IMR-90 (cell line): ENCODE measurements at regions not wholly inside any gene's neighbourhood (a gene's known extent, or its start where the extent isn't known, plus 50 kb on each side); places are given as distances from the start of the nearest gene placed in this dataset.

ENCODE experiments used
- ATAC-seq: fragments of 200-7000 bp; cut with Tn5 transposase; 2 replicates; pipeline ENCODE4 v1.9.1; 2020; ENCODE audit warnings: low read depth, mild to moderate bottlenecking, moderate library complexity
- BruUV-seq: library from RNA; stranded (reverse); fragments of 400-500 nt; replicated peaks from 2 replicates; lab custom pipeline; 2021; lab: Mats Ljungman, UMichigan
- CTCF ChIA-PET: fragments of 300-600 bp; formaldehyde crosslinking; extraction: SDS; loops from one replicate; lab custom pipeline; 2021; ENCODE audit warnings: antibody characterized with exemption; lab: Yijun Ruan, JAX
- POLR2A ChIA-PET: fragments of 300-600 bp; sonication (Branson Sonifier 250); formaldehyde crosslinking; loops from one replicate; lab custom pipeline; 2022; ENCODE audit warnings: antibody characterized with exemption; ENCODE audit not compliant: unreplicated experiment; lab: Charles Lee
- DNase-seq: peaks from one replicate; pipeline ENCODE4 v3.0.0; 2013
- H2AFZ ChIP-seq: replicated peaks from 2 replicates; pipeline ENCODE3; 2013; ENCODE audit warnings: low read length, mild to moderate bottlenecking; ENCODE audit not compliant: poor library complexity
- H2AK5ac ChIP-seq: 2 replicates; pipeline ENCODE4 v1.6.1; 2013; ENCODE audit warnings: low read depth, low read length, inconsistent platforms
- H2AK9ac ChIP-seq: replicated peaks from 2 replicates; pipeline ENCODE3; 2013; ENCODE audit warnings: mild to moderate bottlenecking, low read depth, low read length, moderate library complexity; ENCODE audit not compliant: poor library complexity
- H2BK120ac ChIP-seq: 2 replicates; pipeline ENCODE4 v1.6.1; 2013; ENCODE audit warnings: low read depth, low read length, inconsistent platforms
- H2BK15ac ChIP-seq: 3 replicates; pipeline ENCODE4 v1.6.1; 2013; ENCODE audit warnings: low read depth, low read length, inconsistent platforms
- H2BK20ac ChIP-seq: 2 replicates; pipeline ENCODE4 v1.6.1; 2013; ENCODE audit warnings: low read depth, mild to moderate bottlenecking, inconsistent platforms, low read length, moderate library complexity
- H2BK5ac ChIP-seq: 2 replicates; pipeline ENCODE4 v1.6.1; 2013; ENCODE audit warnings: mild to moderate bottlenecking, low read depth, low read length, inconsistent platforms; ENCODE audit not compliant: poor library complexity, severe bottlenecking
- H3K14ac ChIP-seq: replicated peaks from 2 replicates; pipeline ENCODE4 v1.6.1; 2013; ENCODE audit warnings: low read depth, low read length, inconsistent platforms
- H3K18ac ChIP-seq: 2 replicates; pipeline ENCODE4 v1.6.1; 2013; ENCODE audit warnings: low read depth, low read length, control low read depth
- H3K23ac ChIP-seq: 2 replicates; pipeline ENCODE4 v1.6.1; 2013; ENCODE audit warnings: low read depth, low read length, inconsistent platforms
- H3K27ac ChIP-seq: 2 replicates; pipeline ENCODE4 v1.5.1; 2013; ENCODE audit warnings: mild to moderate bottlenecking, control low read depth, low read length; ENCODE audit not compliant: insufficient read depth
- H3K27me3 ChIP-seq: 2 replicates; pipeline ENCODE4 v1.6.1; 2013; ENCODE audit warnings: low read length; ENCODE audit not compliant: control insufficient read depth, insufficient read depth
- H3K36me3 ChIP-seq: 2 replicates; pipeline ENCODE4 v1.6.1; 2013; ENCODE audit warnings: low read length, mixed read lengths; ENCODE audit not compliant: control insufficient read depth, insufficient read depth
- H3K4ac ChIP-seq: 2 replicates; pipeline ENCODE4 v1.6.1; 2013; ENCODE audit warnings: low read depth, low read length, inconsistent platforms
- H3K4me1 ChIP-seq: 2 replicates; pipeline ENCODE4 v1.6.1; 2013; ENCODE audit warnings: low read length, mixed read lengths; ENCODE audit not compliant: control insufficient read depth, insufficient read depth
- H3K4me2 ChIP-seq: 2 replicates; pipeline ENCODE4 v1.6.1; 2013; ENCODE audit warnings: low read depth, mild to moderate bottlenecking, control low read depth, low read length, moderate library complexity
- H3K4me3 ChIP-seq: 2 replicates; pipeline ENCODE4 v1.5.1; 2013; ENCODE audit warnings: low read depth, mild to moderate bottlenecking, control low read depth, low read length, moderate library complexity; ENCODE audit not compliant: insufficient read depth
- H3K56ac ChIP-seq: 2 replicates; pipeline ENCODE4 v1.6.1; 2013; ENCODE audit warnings: low read length, inconsistent platforms; ENCODE audit not compliant: insufficient read depth; ENCODE audit errors: extremely low read depth
- H3K79me1 ChIP-seq, 2 experiments: 2 replicates each; pipeline ENCODE4 v1.6.1; 2013; ENCODE audit warnings: low read length in 2 of 2, inconsistent platforms in 1 of 2, low read depth in 1 of 2
- H3K9ac ChIP-seq: 2 replicates; pipeline ENCODE4 v1.6.1; 2013; ENCODE audit warnings: low read depth, low read length, control low read depth
- H3K9me1 ChIP-seq: 2 replicates; pipeline ENCODE4 v1.6.1; 2013; ENCODE audit warnings: low read length, inconsistent platforms; ENCODE audit not compliant: insufficient read depth
- H3K9me3 ChIP-seq: 2 replicates; pipeline ENCODE4 v1.6.1; 2013; ENCODE audit warnings: low read length; ENCODE audit not compliant: control insufficient read depth, insufficient read depth
- H4K20me1 ChIP-seq: 2 replicates; pipeline ENCODE4 v1.6.1; 2013; ENCODE audit warnings: low read length, inconsistent platforms; ENCODE audit not compliant: insufficient read depth
- H4K5ac ChIP-seq: 2 replicates; pipeline ENCODE4 v1.6.1; 2013; ENCODE audit warnings: mild to moderate bottlenecking, low read depth, low read length, control low read depth
- H4K8ac ChIP-seq, 2 experiments: 2 replicates each; pipeline ENCODE4 v1.6.1; 2013; ENCODE audit warnings: low read depth in 2 of 2, low read length in 2 of 2, control low read depth in 1 of 2, inconsistent platforms in 1 of 2
- H4K91ac ChIP-seq: 2 replicates; pipeline ENCODE4 v1.6.1; 2013; ENCODE audit warnings: low read depth, low read length, inconsistent platforms; ENCODE audit not compliant: insufficient read depth
- BHLHE40 ChIP-seq: fragments of 150-350 bp; IDR thresholded peaks from 2 replicates; pipeline ENCODE4 v1.6.1; 2016; ENCODE audit warnings: mild to moderate bottlenecking, low read depth, low read length
- CEBPB ChIP-seq: IDR thresholded peaks from 2 replicates; pipeline ENCODE4 v1.6.1; 2012; ENCODE audit warnings: low read depth, low read length, improper control_type of control experiment
- CHD1 ChIP-seq: IDR thresholded peaks from 2 replicates; pipeline ENCODE4 v1.6.1; 2012; ENCODE audit warnings: low read depth, low read length, improper control_type of control experiment
- ELK1 ChIP-seq: fragments of 150-350 bp; IDR thresholded peaks from 2 replicates; pipeline ENCODE4 v1.6.1; 2016; ENCODE audit warnings: low read depth, mild to moderate bottlenecking, low read length, moderate library complexity, borderline replicate concordance
- FOS ChIP-seq: fragments of 150-350 bp; IDR thresholded peaks from 2 replicates; pipeline ENCODE4 v1.6.1; 2016; ENCODE audit warnings: low read depth, low read length
- MAFK ChIP-seq: IDR thresholded peaks from 2 replicates; pipeline ENCODE4 v1.6.1; 2012; ENCODE audit warnings: low read depth, low read length, improper control_type of control experiment
- MAZ ChIP-seq: IDR thresholded peaks from 2 replicates; pipeline ENCODE4 v1.6.1; 2012; ENCODE audit warnings: low read depth, mild to moderate bottlenecking, low read length, improper control_type of control experiment, moderate library complexity, borderline replicate concordance
- MXI1 ChIP-seq: IDR thresholded peaks from 2 replicates; pipeline ENCODE4 v1.6.1; 2012; ENCODE audit warnings: low read depth, mild to moderate bottlenecking, low read length, moderate library complexity, borderline replicate concordance
- NFE2L2 ChIP-seq: fragments of 150-350 bp; IDR thresholded peaks from 2 replicates; pipeline ENCODE4 v1.6.1; 2016; ENCODE audit warnings: low read depth, mild to moderate bottlenecking, low read length
- POLR2A ChIP-seq: IDR thresholded peaks from 2 replicates; pipeline ENCODE4 v1.6.1; 2012; ENCODE audit warnings: mild to moderate bottlenecking, low read depth, low read length
- RAD21 ChIP-seq: IDR thresholded peaks from 2 replicates; pipeline ENCODE4 v1.6.1; 2012; ENCODE audit warnings: low read length, improper control_type of control experiment
- RCOR1 ChIP-seq: IDR thresholded peaks from 2 replicates; pipeline ENCODE4 v1.6.1; 2012; ENCODE audit warnings: mild to moderate bottlenecking, low read length, improper control_type of control experiment; ENCODE audit not compliant: insufficient replicate concordance
- RFX5 ChIP-seq: IDR thresholded peaks from 2 replicates; pipeline ENCODE4 v1.8.0; 2012; ENCODE audit warnings: low read depth, mild to moderate bottlenecking, low read length, moderate library complexity
- SMC3 ChIP-seq: fragments of 150-350 bp; IDR thresholded peaks from 2 replicates; pipeline ENCODE4 v1.6.1; 2016; ENCODE audit warnings: low read depth, mild to moderate bottlenecking, antibody characterized with exemption, low read length, moderate library complexity
- USF2 ChIP-seq: fragments of 150-350 bp; IDR thresholded peaks from 2 replicates; pipeline ENCODE4 v1.6.1; 2017; ENCODE audit warnings: mild to moderate bottlenecking, antibody characterized with exemption, low read length, low read depth
- WGBS, 2 experiments: methylation state at CpG; one replicate each; pipeline versions ENCODE4 v1.1.5 to v1.1.7; 2013; ENCODE audit warnings: missing lambda C conversion rate in 2 of 2; ENCODE audit not compliant: insufficient read length in 1 of 2; ENCODE audit errors: extremely low coverage in 2 of 2; 5-methylcytosine and 5-hydroxymethylcytosine counted together
- dilution Hi-C: fragments of 300-500 bp; cut with HindIII; formaldehyde crosslinking; loops from one replicate; pipeline ENCODE4 v1.14.3; 2018; ENCODE audit warnings: low sequenced_read_pairs; ENCODE audit not compliant: unreplicated experiment
- in situ Hi-C: fragments of 300-500 bp; cut with MboI; formaldehyde crosslinking; loops from 3 replicates; pipeline ENCODE4 v1.14.3; 2019; ENCODE audit warnings: low sequenced_read_pairs, inconsistent platforms, mixed read lengths
- intact Hi-C: fragments of 100-400 bp; cut with micrococcal nuclease; formaldehyde crosslinking; loops from 2 replicates; pipeline ENCODE4 v1.10.0; 2022
- TF ChIP-seq, protein P1 (sequence below): conservative IDR thresholded peaks from 2 replicates; pipeline ENCODE4 v1.5.1; 2012; ENCODE audit warnings: mild to moderate bottlenecking, low read depth, low read length, improper control_type of control experiment

DNA sequence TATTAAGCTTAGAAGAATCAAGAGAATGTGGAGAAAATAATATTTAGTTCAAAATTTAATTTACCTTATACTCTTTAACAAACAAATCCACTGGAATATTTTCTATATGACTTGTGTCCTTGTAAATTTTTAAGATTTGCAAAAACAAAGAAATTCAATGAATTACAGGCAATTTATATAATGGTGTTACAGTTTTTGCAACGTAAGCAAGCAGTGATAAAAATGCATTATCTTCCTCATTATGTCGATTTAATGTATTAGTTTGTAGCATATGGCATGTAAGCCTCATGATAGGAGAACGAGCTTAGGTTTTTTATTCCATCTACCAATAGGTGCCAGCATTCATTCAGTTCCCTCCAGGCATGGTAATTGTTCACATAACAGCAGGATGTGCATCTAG, 100.0 kb upstream of the PCDH9 start:
- Histone ChIP-seq H3K79me1 (no peaks in the 10 kb centered on the region), H3K18ac (no peak overlapping the region), H4K8ac (no peak overlapping the region), H3K27ac (no peak overlapping the region), H2AK5ac (no peak overlapping the region), H3K56ac (no peak overlapping the region), H3K14ac (no peak overlapping the region), H3K4ac (no peak overlapping the region), H3K4me2 (no peak overlapping the region), H2BK20ac (no peak overlapping the region), H3K9me3 (no peaks in the 10 kb centered on the region), H3K9me1 (no peaks in the 10 kb centered on the region), H2AFZ (no peak overlapping the region), H3K9ac (no peak overlapping the region), H2BK120ac (no peak overlapping the region), H4K5ac (no peak overlapping the region), H3K27me3 (no peaks in the 10 kb centered on the region), H4K20me1 (no peaks in the 10 kb centered on the region), H3K36me3 (no peaks in the 10 kb centered on the region), H3K4me3 (no peak overlapping the region), H2BK5ac (no peak overlapping the region), H3K4me1 (no peaks in the 10 kb centered on the region), H2BK15ac (no peak overlapping the region), H3K23ac (no peak overlapping the region), H4K91ac (no peak overlapping the region), H2AK9ac (no peak overlapping the region)
- no TSS peak for BruUV-seq
- intact Hi-C loops, result no loop called here
- WGBS, 2 experiments, result no CpG with 5 or more reads among the region's 3 CpGs
- dilution Hi-C loops, result no loop called here
- ChIA-PET POLR2A (no interaction called here), CTCF (interaction anchor here (0.5 to 1.2 kb wide), 4 partner anchors 14 to 426 kb away, joined by 3 to 4 read pairs (median 3); no protein-coding TSS in a partner anchor)
- in situ Hi-C loops, result no loop called here
- ATAC-seq (no peak), DNase-seq (no peak)
- no peak for TF ChIP-seq BHLHE40
- TF ChIP-seq MAZ, result no peak
- TF ChIP-seq ELK1, result no peak
- TF ChIP-seq CEBPB, result no peak
- no peak for TF ChIP-seq POLR2A
- TF ChIP-seq USF2, result no peak
- no peak for TF ChIP-seq CHD1
- no peak; the same call in 1 of the 2 replicates for TF ChIP-seq MAFK
- TF ChIP-seq SMC3, result no peak
- TF ChIP-seq RAD21, result no peak
- no peak for TF ChIP-seq RCOR1
- TF ChIP-seq NFE2L2, result no peak
- TF ChIP-seq RFX5, result no peak
- TF ChIP-seq, protein P1, sequence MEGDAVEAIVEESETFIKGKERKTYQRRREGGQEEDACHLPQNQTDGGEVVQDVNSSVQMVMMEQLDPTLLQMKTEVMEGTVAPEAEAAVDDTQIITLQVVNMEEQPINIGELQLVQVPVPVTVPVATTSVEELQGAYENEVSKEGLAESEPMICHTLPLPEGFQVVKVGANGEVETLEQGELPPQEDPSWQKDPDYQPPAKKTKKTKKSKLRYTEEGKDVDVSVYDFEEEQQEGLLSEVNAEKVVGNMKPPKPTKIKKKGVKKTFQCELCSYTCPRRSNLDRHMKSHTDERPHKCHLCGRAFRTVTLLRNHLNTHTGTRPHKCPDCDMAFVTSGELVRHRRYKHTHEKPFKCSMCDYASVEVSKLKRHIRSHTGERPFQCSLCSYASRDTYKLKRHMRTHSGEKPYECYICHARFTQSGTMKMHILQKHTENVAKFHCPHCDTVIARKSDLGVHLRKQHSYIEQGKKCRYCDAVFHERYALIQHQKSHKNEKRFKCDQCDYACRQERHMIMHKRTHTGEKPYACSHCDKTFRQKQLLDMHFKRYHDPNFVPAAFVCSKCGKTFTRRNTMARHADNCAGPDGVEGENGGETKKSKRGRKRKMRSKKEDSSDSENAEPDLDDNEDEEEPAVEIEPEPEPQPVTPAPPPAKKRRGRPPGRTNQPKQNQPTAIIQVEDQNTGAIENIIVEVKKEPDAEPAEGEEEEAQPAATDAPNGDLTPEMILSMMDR, result no peak
- no peak for TF ChIP-seq FOS
- TF ChIP-seq MXI1, result no peak
